Lower lobe of right lung (tissue), 2 donors: ENCODE measurements at regions not wholly inside any gene's neighbourhood (a gene's known extent, or its start where the extent isn't known, plus 50 kb on each side); places are given as distances from the start of the nearest gene placed in this dataset.

Experiments
- ATAC-seq, 2 donors: fragments of 200-7000 bp; cut with Tn5 transposase; one replicate each; pipeline ENCODE4 v1.9.1; 2020 to 2022; ENCODE audit warnings: mild to moderate bottlenecking in 2 of 2, moderate library complexity in 2 of 2
- DNase-seq: peaks from one replicate; pipeline ENCODE4 v3.0.0-alpha.2; 2020
- H3K27ac ChIP-seq: fragments of 200-600 bp; one replicate; pipeline ENCODE4 v1.8.0; 2022
- H3K27me3 ChIP-seq: fragments of 200-600 bp; one replicate; pipeline ENCODE4 v1.8.0; 2022; ENCODE audit warnings: low read depth
- H3K36me3 ChIP-seq: fragments of 200-600 bp; one replicate; pipeline ENCODE4 v1.8.0; 2022; ENCODE audit warnings: mild to moderate bottlenecking
- H3K4me1 ChIP-seq: fragments of 200-600 bp; one replicate; pipeline ENCODE4 v1.8.0; 2022
- H3K4me3 ChIP-seq: fragments of 200-600 bp; one replicate; pipeline ENCODE4 v1.8.0; 2022; ENCODE audit warnings: mild to moderate bottlenecking
- H3K9me3 ChIP-seq: fragments of 200-600 bp; one replicate; pipeline ENCODE4 v1.8.0; 2022
- intact Hi-C: fragments of 100-400 bp; cut with DNase I; formaldehyde crosslinking; loops from one replicate; pipeline ENCODE4 v1.11.0; 2022
- TF ChIP-seq, protein P1 (sequence below): fragments of 200-600 bp; IDR thresholded peaks from one replicate; pipeline ENCODE4 v1.8.0; 2022; ENCODE audit warnings: antibody characterized with exemption, mild to moderate bottlenecking
- donor health status: DM: no; HTN: yes; CAD: no; lungs with severe emphysema.

GRCh38 chr1:199687321-199687720, 340.2 kb upstream of the NR5A2 start:
- ATAC-seq, result no peak
- intact Hi-C loops, result no loop called here
- H3K27ac ChIP-seq, result no peak overlapping the region
- H3K4me1 ChIP-seq, result peaks cover 7% of the 10 kb centered on the region
- no peaks in the 10 kb centered on the region for H3K36me3 ChIP-seq
- no peak overlapping the region for H3K4me3 ChIP-seq
- TF ChIP-seq, protein P1, sequence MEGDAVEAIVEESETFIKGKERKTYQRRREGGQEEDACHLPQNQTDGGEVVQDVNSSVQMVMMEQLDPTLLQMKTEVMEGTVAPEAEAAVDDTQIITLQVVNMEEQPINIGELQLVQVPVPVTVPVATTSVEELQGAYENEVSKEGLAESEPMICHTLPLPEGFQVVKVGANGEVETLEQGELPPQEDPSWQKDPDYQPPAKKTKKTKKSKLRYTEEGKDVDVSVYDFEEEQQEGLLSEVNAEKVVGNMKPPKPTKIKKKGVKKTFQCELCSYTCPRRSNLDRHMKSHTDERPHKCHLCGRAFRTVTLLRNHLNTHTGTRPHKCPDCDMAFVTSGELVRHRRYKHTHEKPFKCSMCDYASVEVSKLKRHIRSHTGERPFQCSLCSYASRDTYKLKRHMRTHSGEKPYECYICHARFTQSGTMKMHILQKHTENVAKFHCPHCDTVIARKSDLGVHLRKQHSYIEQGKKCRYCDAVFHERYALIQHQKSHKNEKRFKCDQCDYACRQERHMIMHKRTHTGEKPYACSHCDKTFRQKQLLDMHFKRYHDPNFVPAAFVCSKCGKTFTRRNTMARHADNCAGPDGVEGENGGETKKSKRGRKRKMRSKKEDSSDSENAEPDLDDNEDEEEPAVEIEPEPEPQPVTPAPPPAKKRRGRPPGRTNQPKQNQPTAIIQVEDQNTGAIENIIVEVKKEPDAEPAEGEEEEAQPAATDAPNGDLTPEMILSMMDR, result no peak
- no peak for DNase-seq
- H3K27me3 ChIP-seq, result no peaks in the 10 kb centered on the region
- H3K9me3 ChIP-seq, result no peaks in the 10 kb centered on the region

GRCh38 chr1:199688133-199688676, 339.3 kb upstream of the NR5A2 start:
- Histone ChIP-seq H3K36me3 (no peaks in the 10 kb centered on the region), H3K4me3 (no peak overlapping the region), H3K9me3 (no peaks in the 10 kb centered on the region), H3K4me1 (peaks cover 7% of the 10 kb centered on the region), H3K27me3 (no peaks in the 10 kb centered on the region), H3K27ac (no peak overlapping the region)
- TF ChIP-seq, protein P1, result no peak
- ATAC-seq, result no peak
- intact Hi-C loops, result no loop called here
- no peak for DNase-seq

GRCh38 chr1:199688774-199689173, 338.7 kb upstream of the NR5A2 start:
- H3K4me3 ChIP-seq, result no peak overlapping the region
- no peaks in the 10 kb centered on the region for H3K36me3 ChIP-seq
- intact Hi-C loops, result no loop called here
- no peaks in the 10 kb centered on the region for H3K9me3 ChIP-seq
- no peak overlapping the region for H3K27ac ChIP-seq
- TF ChIP-seq, protein P1, result no peak
- no peak for ATAC-seq
- peaks cover 7% of the 10 kb centered on the region for H3K4me1 ChIP-seq
- no peak for DNase-seq
- H3K27me3 ChIP-seq, result no peaks in the 10 kb centered on the region

DNA sequence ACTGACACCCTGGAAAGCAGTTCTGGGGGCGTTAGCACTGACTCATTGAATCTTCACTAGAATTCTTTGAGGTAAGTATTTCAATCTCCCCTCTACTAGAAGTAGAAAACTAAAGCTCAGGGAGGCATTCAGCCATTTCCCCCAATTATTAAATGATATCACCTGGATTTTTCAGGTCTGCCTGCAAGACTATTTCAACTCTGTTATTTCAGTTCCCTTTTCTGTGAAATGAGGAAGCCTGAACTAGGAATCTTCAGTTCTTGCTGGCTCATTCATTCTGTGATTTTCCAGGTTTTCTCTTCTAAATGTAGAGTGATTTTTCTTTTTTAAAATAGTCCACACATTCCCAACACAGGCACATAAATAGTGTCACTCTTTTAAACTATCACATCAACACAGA, 337.0 kb upstream of the NR5A2 start:
- H3K4me1 ChIP-seq, result peaks cover 7% of the 10 kb centered on the region
- ATAC-seq (no peak), DNase-seq (no peak)
- intact Hi-C loops, result no loop called here
- H3K36me3 ChIP-seq, result no peaks in the 10 kb centered on the region
- no peak overlapping the region for H3K4me3 ChIP-seq
- no peaks in the 10 kb centered on the region for H3K9me3 ChIP-seq
- H3K27me3 ChIP-seq, result no peaks in the 10 kb centered on the region
- TF ChIP-seq, protein P1, result no peak
- no peak overlapping the region for H3K27ac ChIP-seq

GRCh38 chr1:199691540-199691939, 336.0 kb upstream of the NR5A2 start:
- ATAC-seq, result peak; percentile 87 to 91
- DNase-seq, result no peak
- peaks cover 7% of the 10 kb centered on the region for H3K4me1 ChIP-seq
- no peak overlapping the region for H3K27ac ChIP-seq
- no peak overlapping the region for H3K4me3 ChIP-seq
- intact Hi-C loops, result no loop called here
- H3K27me3 ChIP-seq, result no peaks in the 10 kb centered on the region
- TF ChIP-seq, protein P1, result no peak
- H3K9me3 ChIP-seq, result no peaks in the 10 kb centered on the region
- no peaks in the 10 kb centered on the region for H3K36me3 ChIP-seq

DNA sequence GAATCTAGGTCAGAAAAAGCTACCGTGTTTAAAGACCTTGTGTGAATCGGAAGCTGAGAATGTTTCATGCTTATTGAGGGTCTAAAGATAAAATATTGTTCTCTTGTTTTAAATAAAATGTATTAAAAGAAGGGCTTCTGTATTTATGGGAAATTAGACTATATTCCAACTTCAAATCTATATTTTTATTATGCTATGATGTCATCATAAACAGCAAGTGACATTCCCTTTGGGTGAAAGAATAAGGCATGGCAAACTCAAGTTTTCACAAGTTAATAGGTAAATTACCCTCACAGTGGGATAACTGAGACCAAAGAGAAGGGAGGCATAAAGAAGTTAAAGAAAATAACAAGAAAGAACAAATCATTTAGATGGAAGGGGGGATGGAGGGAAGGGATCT, 333.8 kb upstream of the NR5A2 start:
- intact Hi-C loops, result no loop called here
- Histone ChIP-seq H3K27me3 (no peaks in the 10 kb centered on the region), H3K4me3 (no peak overlapping the region), H3K9me3 (no peaks in the 10 kb centered on the region), H3K27ac (no peak overlapping the region), H3K4me1 (peaks cover 7% of the 10 kb centered on the region), H3K36me3 (no peaks in the 10 kb centered on the region)
- no peak for DNase-seq
- TF ChIP-seq, protein P1, result no peak
- no peak for ATAC-seq
